Tibial nerve (tissue), 4 donors: ENCODE measurements at regions not wholly inside any gene's neighbourhood (a gene's known extent, or its start where the extent isn't known, plus 50 kb on each side); places are given as distances from the start of the nearest gene placed in this dataset.

ENCODE experiments used
- DNase-seq, 2 donors: peaks; one replicate each; pipeline ENCODE4 v3.0.0-alpha.2; 2019; ENCODE audit warnings: low spot score in 2 of 2
- H3K27ac ChIP-seq, 4 donors: fragments of 200-600 bp; sonication (generic) in 3 of 4; one replicate each; pipeline ENCODE4 v1.5.1; 2017 to 2019; ENCODE audit warnings: mild to moderate bottlenecking in 1 of 4
- H3K27me3 ChIP-seq, 2 donors: fragments of 200-600 bp; sonication (generic) in 1 of 2; one replicate each; pipeline versions ENCODE4 v1.5.1 to v1.6.0; 2017 to 2019
- H3K36me3 ChIP-seq, 3 donors: fragments of 200-600 bp; sonication (generic); one replicate each; pipeline ENCODE4 v1.5.1; 2018 to 2019
- H3K4me1 ChIP-seq, 4 donors: fragments of 200-600 bp; sonication (generic) in 3 of 4; one replicate each; pipeline ENCODE4 v1.5.1; 2017 to 2019
- H3K4me3 ChIP-seq, 4 donors: fragments of 200-600 bp; sonication (generic) in 3 of 4; one replicate each; pipeline ENCODE4 v1.5.1; 2017 to 2019; ENCODE audit warnings: mild to moderate bottlenecking in 1 of 4, moderate library complexity in 1 of 4
- H3K9me3 ChIP-seq, 4 donors: fragments of 200-600 bp; sonication (generic) in 3 of 4; one replicate each; pipeline ENCODE4 v1.5.1; 2017 to 2019
- EP300 ChIP-seq, 2 donors: sonication (generic); formaldehyde crosslinking; IDR thresholded peaks; one replicate each; pipeline ENCODE4 v1.6.1; 2017; ENCODE audit warnings: antibody characterized with exemption in 2 of 2, mild to moderate bottlenecking in 1 of 2
- POLR2A ChIP-seq, 2 donors: fragments of 450-650 bp; IDR thresholded peaks; one replicate each; pipeline ENCODE4 v1.6.1; 2017; ENCODE audit warnings: antibody characterized with exemption in 2 of 2, mild to moderate bottlenecking in 2 of 2, moderate library complexity in 2 of 2
- WGBS, 2 donors: methylation state at CpG; one replicate each; pipeline ENCODE4 v1.1.5; 2018; 5-methylcytosine and 5-hydroxymethylcytosine counted together
- TF ChIP-seq, protein P1 (sequence below), 5 experiments: fragments of 200-600 bp in 3 of 5; fragments of 450-650 bp in 2 of 5; sonication (generic) in 3 of 5; IDR thresholded peaks; one replicate each; pipeline ENCODE4 v1.5.1; 2016 to 2019; ENCODE audit warnings: antibody characterized with exemption in 5 of 5, mild to moderate bottlenecking in 3 of 5, moderate library complexity in 2 of 5

DNA sequence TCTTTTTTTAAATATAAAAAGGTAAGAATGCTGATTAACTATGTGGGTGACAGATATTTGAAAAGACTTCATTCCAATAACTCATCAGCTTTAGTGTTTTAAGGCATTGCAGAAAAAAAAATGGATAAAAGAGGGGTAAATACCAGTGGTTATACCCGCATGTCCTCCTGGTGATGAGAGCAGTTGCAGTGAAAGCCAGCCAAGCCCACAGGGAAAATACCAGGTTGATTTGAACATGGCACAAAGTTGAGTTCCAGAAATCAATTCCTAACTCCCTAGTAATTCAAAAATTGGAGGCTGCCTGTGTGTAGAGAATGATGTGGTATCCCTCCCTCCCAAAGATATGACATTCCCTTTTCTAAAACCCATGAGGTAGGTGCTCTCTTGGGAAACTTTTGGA lies 453.2 kb upstream of the SOX9 start:
- DNase-seq, result no peak
- Histone ChIP-seq H3K4me3 (no peak overlapping the region), H3K27me3 (no peaks in the 10 kb centered on the region), H3K9me3 (peaks cover 0 to 21% (median 0%) of the 10 kb centered on the region in 4 donors), H3K36me3 (no peaks in the 10 kb centered on the region), H3K4me1 (no peaks in the 10 kb centered on the region), H3K27ac (no peak overlapping the region)
- 85 to 87% methylated on average over 1 of the region's 1 CpG for WGBS, 2 donors
- TF ChIP-seq, protein P1, sequence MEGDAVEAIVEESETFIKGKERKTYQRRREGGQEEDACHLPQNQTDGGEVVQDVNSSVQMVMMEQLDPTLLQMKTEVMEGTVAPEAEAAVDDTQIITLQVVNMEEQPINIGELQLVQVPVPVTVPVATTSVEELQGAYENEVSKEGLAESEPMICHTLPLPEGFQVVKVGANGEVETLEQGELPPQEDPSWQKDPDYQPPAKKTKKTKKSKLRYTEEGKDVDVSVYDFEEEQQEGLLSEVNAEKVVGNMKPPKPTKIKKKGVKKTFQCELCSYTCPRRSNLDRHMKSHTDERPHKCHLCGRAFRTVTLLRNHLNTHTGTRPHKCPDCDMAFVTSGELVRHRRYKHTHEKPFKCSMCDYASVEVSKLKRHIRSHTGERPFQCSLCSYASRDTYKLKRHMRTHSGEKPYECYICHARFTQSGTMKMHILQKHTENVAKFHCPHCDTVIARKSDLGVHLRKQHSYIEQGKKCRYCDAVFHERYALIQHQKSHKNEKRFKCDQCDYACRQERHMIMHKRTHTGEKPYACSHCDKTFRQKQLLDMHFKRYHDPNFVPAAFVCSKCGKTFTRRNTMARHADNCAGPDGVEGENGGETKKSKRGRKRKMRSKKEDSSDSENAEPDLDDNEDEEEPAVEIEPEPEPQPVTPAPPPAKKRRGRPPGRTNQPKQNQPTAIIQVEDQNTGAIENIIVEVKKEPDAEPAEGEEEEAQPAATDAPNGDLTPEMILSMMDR (IDR thresholded peaks at IDR 0.05), result no peak
- TF ChIP-seq POLR2A (IDR thresholded peaks at IDR 0.05) (no peak), EP300 (IDR thresholded peaks at IDR 0.05) (no peak)

DNA sequence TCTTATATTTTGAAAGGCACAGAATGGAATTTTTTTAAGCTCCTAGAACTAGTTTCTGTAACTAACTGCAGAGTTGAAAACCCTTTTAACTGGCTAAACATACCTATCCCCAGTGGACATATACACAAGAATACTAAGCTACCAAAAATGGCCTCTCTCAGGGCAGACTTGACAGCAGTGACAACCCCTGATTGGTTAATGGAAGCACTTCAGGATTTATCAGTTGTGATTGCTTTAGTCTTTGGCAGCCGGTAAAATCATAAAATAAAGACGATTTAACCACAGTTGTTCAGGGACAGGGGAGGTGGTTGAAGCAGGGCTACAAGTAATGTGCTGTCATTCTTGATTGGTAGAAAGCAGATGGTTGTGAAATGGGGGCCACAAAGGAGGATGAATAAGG lies 452.0 kb upstream of the SOX9 start:
- Histone ChIP-seq H3K4me3 (no peak overlapping the region), H3K27ac (no peak overlapping the region), H3K4me1 (no peaks in the 10 kb centered on the region), H3K9me3 (peaks cover 0 to 21% (median 0%) of the 10 kb centered on the region in 4 donors), H3K36me3 (no peaks in the 10 kb centered on the region), H3K27me3 (no peaks in the 10 kb centered on the region)
- DNase-seq, result no peak
- 46 to 54% methylated on average over 2 of the region's 2 CpGs for WGBS, 2 donors
- TF ChIP-seq EP300 (IDR thresholded peaks at IDR 0.05), result no peak
- TF ChIP-seq POLR2A (IDR thresholded peaks at IDR 0.05), result no peak
- TF ChIP-seq, protein P1 (IDR thresholded peaks at IDR 0.05), result no peak

DNA sequence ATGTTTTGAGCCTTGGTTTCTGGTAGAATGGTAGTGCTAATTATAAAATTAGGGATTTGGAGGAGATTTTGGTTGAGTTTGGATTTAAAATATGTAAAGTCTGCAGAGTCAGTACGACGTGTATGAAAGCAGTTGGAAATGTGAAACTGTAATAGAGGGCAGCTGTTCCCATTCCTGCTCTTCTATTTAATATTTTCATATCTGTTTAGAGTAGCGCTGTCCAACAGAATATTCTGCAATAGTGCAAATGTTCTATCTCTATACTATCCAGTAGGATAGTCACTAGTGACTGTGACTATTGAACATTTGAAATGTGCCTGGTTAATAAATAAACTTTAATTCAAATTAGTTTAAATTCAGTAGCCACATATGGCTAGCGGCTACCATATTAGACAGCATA lies 443.4 kb upstream of the SOX9 start:
- WGBS, 2 donors, result 65 to 66% methylated on average over 4 of the region's 4 CpGs

DNA sequence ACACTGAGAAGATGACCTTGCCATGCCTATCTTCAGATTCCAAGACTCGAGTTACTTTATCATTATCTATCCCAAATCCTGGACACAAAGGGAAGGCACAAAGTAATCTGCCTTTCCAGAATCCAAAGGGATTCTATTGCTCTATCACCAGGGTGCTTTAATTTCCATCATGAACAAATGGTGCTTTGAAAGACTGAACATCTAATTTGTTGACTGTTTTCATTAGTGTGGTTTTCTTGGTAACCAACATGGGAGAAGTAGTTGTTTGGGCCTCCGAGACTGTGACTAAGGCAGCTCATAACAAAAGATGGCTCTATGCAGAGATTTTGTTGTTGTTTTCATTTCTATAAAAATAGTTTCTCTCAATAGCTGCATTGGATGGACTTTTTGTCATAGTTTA lies 441.0 kb upstream of the SOX9 start:
- TF ChIP-seq, protein P1 (IDR thresholded peaks at IDR 0.05), result no peak
- TF ChIP-seq EP300 (IDR thresholded peaks at IDR 0.05), result no peak
- TF ChIP-seq POLR2A (IDR thresholded peaks at IDR 0.05), result no peak
- DNase-seq, result no peak
- no peaks in the 10 kb centered on the region for H3K36me3 ChIP-seq
- no peak overlapping the region for H3K4me3 ChIP-seq
- H3K27me3 ChIP-seq, result no peaks in the 10 kb centered on the region
- 44 to 52% methylated on average over 2 of the region's 2 CpGs for WGBS, 2 donors
- no peaks in the 10 kb centered on the region for H3K9me3 ChIP-seq
- no peak overlapping the region for H3K27ac ChIP-seq
- H3K4me1 ChIP-seq, result no peaks in the 10 kb centered on the region

More for the DNA sequence above, 443.4 kb upstream of the SOX9 start:
- Histone ChIP-seq H3K27ac (no peak overlapping the region), H3K36me3 (no peaks in the 10 kb centered on the region), H3K27me3 (no peaks in the 10 kb centered on the region), H3K4me1 (no peaks in the 10 kb centered on the region), H3K4me3 (no peak overlapping the region), H3K9me3 (no peaks in the 10 kb centered on the region)
- DNase-seq, result no peak
- TF ChIP-seq EP300 (IDR thresholded peaks at IDR 0.05) (no peak), POLR2A (IDR thresholded peaks at IDR 0.05) (no peak)
- TF ChIP-seq, protein P1 (IDR thresholded peaks at IDR 0.05), result no peak

DNA sequence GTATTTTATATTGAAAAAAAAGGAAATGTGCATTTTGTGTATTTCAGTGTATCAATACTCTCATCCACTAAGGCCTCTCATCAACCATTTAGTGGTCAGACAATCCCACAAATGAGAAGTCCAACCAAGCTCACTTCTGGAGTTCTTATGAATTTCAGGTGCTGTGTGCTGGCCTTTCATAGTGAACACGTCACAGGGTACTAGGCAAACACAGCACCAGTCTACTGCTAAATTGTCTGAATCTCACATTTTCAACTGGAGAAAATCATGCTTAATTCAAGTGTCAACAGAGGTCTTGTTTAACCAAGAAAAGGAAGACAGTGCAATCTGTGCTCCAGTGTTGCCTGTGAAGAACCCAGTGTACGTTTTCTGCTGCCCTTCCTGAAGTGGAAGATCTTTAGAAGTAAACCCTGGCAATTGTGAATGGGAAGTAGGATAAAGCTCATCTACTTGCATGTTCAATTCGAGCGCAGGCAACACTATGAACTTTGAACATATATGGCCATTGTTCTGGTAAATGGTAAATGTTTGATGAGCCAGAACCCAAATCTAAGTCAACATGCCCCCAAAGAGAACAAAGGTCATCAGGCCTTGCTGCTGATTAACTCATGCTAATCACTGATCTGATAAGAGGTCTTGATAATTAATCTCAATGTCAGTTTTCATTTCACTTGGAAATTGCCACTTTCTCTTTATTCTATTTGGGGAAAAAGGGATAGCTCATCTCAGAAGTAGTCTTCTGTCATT lies 439.2 kb upstream of the SOX9 start:
- 74 to 88% methylated on average over 4 of the region's 4 CpGs for WGBS, 2 donors
- Histone ChIP-seq H3K9me3 (no peaks in the 10 kb centered on the region), H3K27me3 (no peaks in the 10 kb centered on the region), H3K4me3 (no peak overlapping the region), H3K4me1 (no peaks in the 10 kb centered on the region), H3K27ac (no peak overlapping the region), H3K36me3 (no peaks in the 10 kb centered on the region)
- no peak for DNase-seq
- TF ChIP-seq POLR2A (IDR thresholded peaks at IDR 0.05) (no peak), EP300 (IDR thresholded peaks at IDR 0.05) (no peak)
- TF ChIP-seq, protein P1 (IDR thresholded peaks at IDR 0.05), result no peak
